Gastroesophageal sphincter (tissue), 3 donors: ENCODE measurements at regions not wholly inside any gene's neighbourhood (a gene's known extent, or its start where the extent isn't known, plus 50 kb on each side); places are given as distances from the start of the nearest gene placed in this dataset.

ENCODE experiments used
- POLR2A ChIP-seq, 2 donors: fragments of 450-650 bp; IDR thresholded peaks; one replicate each; pipeline ENCODE4 v1.6.1; 2017; ENCODE audit warnings: antibody characterized with exemption in 2 of 2, mild to moderate bottlenecking in 2 of 2, moderate library complexity in 1 of 2
- TF ChIP-seq, protein P1 (sequence below), 4 experiments: fragments of 200-600 bp in 2 of 4; fragments of 450-650 bp in 2 of 4; sonication (generic) in 1 of 4; IDR thresholded peaks; one replicate each; pipeline ENCODE4 v1.5.1; 2017 to 2019; ENCODE audit warnings: antibody characterized with exemption in 4 of 4, mild to moderate bottlenecking in 2 of 4, moderate library complexity in 2 of 4

DNA sequence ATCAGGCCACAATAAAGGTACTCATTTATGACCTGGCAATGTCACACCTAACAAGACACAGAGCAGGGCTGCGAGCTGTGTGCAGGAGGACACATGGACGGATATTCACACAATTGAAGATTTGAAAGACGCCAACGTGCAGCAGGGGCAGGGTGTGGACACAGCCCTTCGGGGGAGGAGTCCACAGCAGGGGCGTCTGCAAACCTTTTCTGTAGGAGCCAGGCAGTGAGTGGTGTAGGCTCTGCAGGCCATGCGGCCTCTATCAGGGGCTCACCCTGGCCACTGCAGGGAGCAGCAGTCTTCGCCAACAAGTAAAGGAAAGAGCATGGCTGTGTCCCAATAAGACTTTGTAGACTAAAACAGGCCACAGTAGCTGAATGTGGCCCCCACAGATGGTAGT lies 125.7 kb upstream of the SNTG2 start:
- TF ChIP-seq, protein P1, sequence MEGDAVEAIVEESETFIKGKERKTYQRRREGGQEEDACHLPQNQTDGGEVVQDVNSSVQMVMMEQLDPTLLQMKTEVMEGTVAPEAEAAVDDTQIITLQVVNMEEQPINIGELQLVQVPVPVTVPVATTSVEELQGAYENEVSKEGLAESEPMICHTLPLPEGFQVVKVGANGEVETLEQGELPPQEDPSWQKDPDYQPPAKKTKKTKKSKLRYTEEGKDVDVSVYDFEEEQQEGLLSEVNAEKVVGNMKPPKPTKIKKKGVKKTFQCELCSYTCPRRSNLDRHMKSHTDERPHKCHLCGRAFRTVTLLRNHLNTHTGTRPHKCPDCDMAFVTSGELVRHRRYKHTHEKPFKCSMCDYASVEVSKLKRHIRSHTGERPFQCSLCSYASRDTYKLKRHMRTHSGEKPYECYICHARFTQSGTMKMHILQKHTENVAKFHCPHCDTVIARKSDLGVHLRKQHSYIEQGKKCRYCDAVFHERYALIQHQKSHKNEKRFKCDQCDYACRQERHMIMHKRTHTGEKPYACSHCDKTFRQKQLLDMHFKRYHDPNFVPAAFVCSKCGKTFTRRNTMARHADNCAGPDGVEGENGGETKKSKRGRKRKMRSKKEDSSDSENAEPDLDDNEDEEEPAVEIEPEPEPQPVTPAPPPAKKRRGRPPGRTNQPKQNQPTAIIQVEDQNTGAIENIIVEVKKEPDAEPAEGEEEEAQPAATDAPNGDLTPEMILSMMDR (IDR thresholded peaks at IDR 0.05): no peak
- no peak for TF ChIP-seq POLR2A (IDR thresholded peaks at IDR 0.05)
